Endothelial cell (in vitro differentiated cells): ENCODE measurements at regions not wholly inside any gene's neighbourhood (a gene's known extent, or its start where the extent isn't known, plus 50 kb on each side); places are given as distances from the start of the nearest gene placed in this dataset.

ENCODE experiments used
- DNase-seq: peaks from one replicate; pipeline ENCODE4 v3.0.0; 2021; ENCODE audit warnings: low spot score
- H3K27ac Mint-ChIP-seq: one replicate; pipeline ENCODE4 v1.8.0; 2021; ENCODE audit warnings: mixed read lengths, inconsistent platforms; ENCODE audit not compliant: unreplicated experiment
- H3K27me3 Mint-ChIP-seq: one replicate; pipeline ENCODE4 v1.8.0; 2021; ENCODE audit warnings: mild to moderate bottlenecking, moderate library complexity, mixed read lengths, inconsistent platforms; ENCODE audit not compliant: unreplicated experiment
- H3K36me3 Mint-ChIP-seq: one replicate; pipeline ENCODE4 v1.8.0; 2021; ENCODE audit warnings: mild to moderate bottlenecking, low read depth, mixed read lengths, inconsistent platforms; ENCODE audit not compliant: unreplicated experiment
- H3K4me1 Mint-ChIP-seq: one replicate; pipeline ENCODE4 v1.8.0; 2021; ENCODE audit warnings: mild to moderate bottlenecking, mixed read lengths, inconsistent platforms; ENCODE audit not compliant: unreplicated experiment
- H3K4me3 Mint-ChIP-seq: one replicate; pipeline ENCODE4 v1.8.0; 2021; ENCODE audit warnings: mild to moderate bottlenecking, mixed read lengths, inconsistent platforms; ENCODE audit not compliant: unreplicated experiment
- H3K9me3 Mint-ChIP-seq: one replicate; pipeline ENCODE4 v1.8.0; 2021; ENCODE audit warnings: mixed read lengths, inconsistent platforms; ENCODE audit not compliant: unreplicated experiment
- TF ChIP-seq, protein P1 (sequence below): fragments of 200-600 bp; sonication (generic); IDR thresholded peaks from one replicate; pipeline ENCODE4 v1.5.0; 2021; ENCODE audit warnings: antibody characterized with exemption; ENCODE audit not compliant: unreplicated experiment

DNA sequence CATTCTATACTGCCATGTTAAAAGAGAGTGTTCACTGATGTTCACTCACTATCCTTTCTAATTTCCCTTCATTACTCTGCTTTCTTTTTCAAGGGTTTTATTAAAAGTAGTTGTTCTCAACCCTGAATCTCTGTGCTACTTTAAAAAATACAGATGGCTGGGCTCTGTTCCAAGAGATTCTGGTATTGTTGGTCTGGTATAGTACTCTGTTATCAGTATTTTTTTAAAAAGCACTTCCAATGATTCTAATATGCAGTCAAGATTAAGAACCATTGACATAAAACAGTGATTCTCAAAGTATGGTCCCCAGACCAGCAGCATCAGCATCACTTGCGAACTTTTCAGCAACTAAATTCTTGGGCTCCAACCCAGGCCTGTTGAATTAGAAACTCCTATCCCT, 77.0 kb upstream of the STARD4 start:
- Mint-ChIP-seq H3K27me3 (no peaks in the 10 kb centered on the region), H3K4me1 (no peaks in the 10 kb centered on the region), H3K4me3 (no peak overlapping the region), H3K36me3 (no peaks in the 10 kb centered on the region), H3K27ac (no peak overlapping the region), H3K9me3 (no peaks in the 10 kb centered on the region)
- TF ChIP-seq, protein P1, sequence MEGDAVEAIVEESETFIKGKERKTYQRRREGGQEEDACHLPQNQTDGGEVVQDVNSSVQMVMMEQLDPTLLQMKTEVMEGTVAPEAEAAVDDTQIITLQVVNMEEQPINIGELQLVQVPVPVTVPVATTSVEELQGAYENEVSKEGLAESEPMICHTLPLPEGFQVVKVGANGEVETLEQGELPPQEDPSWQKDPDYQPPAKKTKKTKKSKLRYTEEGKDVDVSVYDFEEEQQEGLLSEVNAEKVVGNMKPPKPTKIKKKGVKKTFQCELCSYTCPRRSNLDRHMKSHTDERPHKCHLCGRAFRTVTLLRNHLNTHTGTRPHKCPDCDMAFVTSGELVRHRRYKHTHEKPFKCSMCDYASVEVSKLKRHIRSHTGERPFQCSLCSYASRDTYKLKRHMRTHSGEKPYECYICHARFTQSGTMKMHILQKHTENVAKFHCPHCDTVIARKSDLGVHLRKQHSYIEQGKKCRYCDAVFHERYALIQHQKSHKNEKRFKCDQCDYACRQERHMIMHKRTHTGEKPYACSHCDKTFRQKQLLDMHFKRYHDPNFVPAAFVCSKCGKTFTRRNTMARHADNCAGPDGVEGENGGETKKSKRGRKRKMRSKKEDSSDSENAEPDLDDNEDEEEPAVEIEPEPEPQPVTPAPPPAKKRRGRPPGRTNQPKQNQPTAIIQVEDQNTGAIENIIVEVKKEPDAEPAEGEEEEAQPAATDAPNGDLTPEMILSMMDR: no peak
- DNase-seq: no peak

DNA sequence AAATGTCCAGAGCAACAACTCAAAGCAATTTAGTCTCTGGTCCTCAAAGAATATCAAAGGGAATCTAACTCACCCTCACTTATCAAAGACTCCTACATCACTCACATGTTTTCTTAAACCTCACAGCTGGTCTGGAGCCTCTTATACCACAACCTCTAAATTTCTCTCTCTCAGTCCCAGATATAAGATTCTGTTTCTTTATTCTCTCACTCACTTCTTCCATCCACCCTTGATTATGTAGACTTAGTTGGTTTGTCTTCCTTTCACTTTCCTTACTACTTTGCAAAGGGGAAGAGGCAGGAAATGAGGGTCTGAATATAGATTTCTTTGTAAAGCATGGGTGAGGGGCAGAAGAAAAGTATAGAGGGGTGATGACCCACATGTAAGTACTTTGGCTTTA, 75.4 kb upstream of the STARD4 start:
- H3K27ac Mint-ChIP-seq: no peak overlapping the region
- H3K4me1 Mint-ChIP-seq: no peaks in the 10 kb centered on the region
- no peak overlapping the region for H3K4me3 Mint-ChIP-seq
- H3K9me3 Mint-ChIP-seq: no peaks in the 10 kb centered on the region
- no peaks in the 10 kb centered on the region for H3K36me3 Mint-ChIP-seq
- H3K27me3 Mint-ChIP-seq: no peaks in the 10 kb centered on the region
- DNase-seq: no peak
- TF ChIP-seq, protein P1: no peak

DNA sequence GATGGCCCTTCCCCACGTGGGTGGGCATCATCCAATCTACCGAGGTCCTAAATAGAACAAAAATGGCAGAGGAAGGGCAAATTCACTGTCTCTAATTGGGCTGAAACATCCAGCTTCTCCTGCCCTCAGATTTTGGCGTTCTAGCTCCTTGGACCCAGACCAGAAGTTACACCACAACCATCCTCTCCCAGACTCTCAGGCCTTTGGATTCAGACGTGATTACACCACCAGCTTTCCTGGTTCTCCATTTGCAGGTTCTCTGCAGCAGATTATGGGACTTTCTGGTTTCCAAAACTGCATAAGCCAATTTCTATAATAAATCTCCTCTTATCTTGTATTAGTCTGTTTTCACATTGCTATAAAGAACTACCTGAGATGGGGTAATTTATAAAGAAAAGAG, 73.6 kb upstream of the STARD4 start:
- H3K9me3 Mint-ChIP-seq: no peaks in the 10 kb centered on the region
- no peak overlapping the region for H3K27ac Mint-ChIP-seq
- H3K36me3 Mint-ChIP-seq: no peaks in the 10 kb centered on the region
- H3K27me3 Mint-ChIP-seq: no peaks in the 10 kb centered on the region
- no peak for DNase-seq
- no peak overlapping the region for H3K4me3 Mint-ChIP-seq
- TF ChIP-seq, protein P1: no peak
- H3K4me1 Mint-ChIP-seq: peaks cover 11% of the 10 kb centered on the region

DNA sequence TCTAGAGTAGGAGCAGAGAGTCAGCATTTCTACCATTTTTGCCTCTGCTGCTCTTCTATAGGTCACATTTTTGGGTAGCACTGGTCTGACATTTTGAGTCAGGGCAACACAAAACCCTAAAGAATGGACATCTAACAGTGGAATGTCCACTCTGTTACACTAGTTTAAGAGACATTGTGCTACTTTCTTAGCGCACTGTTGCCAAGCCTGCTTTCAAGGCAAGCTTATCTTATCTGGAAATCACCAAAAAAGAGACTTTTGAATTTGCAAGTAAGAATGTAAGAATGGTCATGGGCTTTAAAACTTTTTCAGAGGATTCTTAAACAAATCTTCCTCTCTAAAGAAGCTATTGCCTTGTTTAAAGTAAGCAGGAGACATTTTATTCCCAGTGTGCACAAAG, 73.0 kb upstream of the STARD4 start:
- no peak for DNase-seq
- peaks cover 2% of the 10 kb centered on the region for H3K27me3 Mint-ChIP-seq
- H3K27ac Mint-ChIP-seq: no peak overlapping the region
- no peaks in the 10 kb centered on the region for H3K36me3 Mint-ChIP-seq
- H3K9me3 Mint-ChIP-seq: no peaks in the 10 kb centered on the region
- no peak overlapping the region for H3K4me3 Mint-ChIP-seq
- TF ChIP-seq, protein P1: no peak
- peaks cover 13% of the 10 kb centered on the region for H3K4me1 Mint-ChIP-seq

DNA sequence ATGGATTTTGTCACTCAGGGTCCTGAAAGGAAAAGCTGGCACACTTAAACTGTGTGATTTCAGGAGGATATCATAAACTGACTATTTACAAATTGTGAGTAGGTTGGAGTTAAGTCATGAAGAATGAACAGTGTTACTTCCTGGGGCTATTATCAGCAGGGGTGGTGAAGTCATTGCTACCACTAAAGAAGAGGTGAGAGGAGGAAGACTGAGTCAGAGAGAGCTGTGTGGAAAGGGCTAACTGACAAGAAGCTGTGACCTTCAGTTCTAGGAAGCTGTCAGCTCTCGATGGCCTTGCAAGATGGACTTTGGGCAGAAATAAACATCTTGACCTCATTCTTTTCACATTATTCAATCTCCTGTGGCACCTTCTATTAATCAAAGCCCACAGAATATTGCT, 72.3 kb upstream of the STARD4 start:
- Mint-ChIP-seq H3K9me3 (no peaks in the 10 kb centered on the region), H3K4me1 (peaks cover 13% of the 10 kb centered on the region), H3K27ac (no peak overlapping the region), H3K4me3 (no peak overlapping the region), H3K27me3 (peaks cover 4% of the 10 kb centered on the region), H3K36me3 (no peaks in the 10 kb centered on the region)
- DNase-seq: no peak
- TF ChIP-seq, protein P1: no peak
